ENCODE measurements at regions not wholly inside any gene's neighbourhood (a gene's known extent, or its start where the extent isn't known, plus 50 kb on each side); places are given as distances from the start of the nearest gene placed in this dataset.

- TF ChIP-seq CREBL2 (CRISPR knock-in tag; IDR thresholded peaks at IDR 0.05; ENCODE audit: borderline replicate concordance) = no peak
- TF ChIP-seq ZNF101 (CRISPR knock-in tag; IDR thresholded peaks at IDR 0.05; ENCODE audit: borderline replicate concordance, low read depth) = no peak
Observed at GRCh38 chr2:204437408-204437807, 107.9 kb upstream of the PARD3B start (continued).

- H3K4me1 ChIP-seq (ENCODE audit: insufficient read depth, low read length) = peaks cover 35% of the 10 kb centered on the region
- no peak overlapping the region for H3K9ac ChIP-seq (ENCODE audit: insufficient read depth, low read depth, low read length)
- ChIA-PET POLR2A (no interaction called here), CTCF (ENCODE audit: low intra/inter-chr PET ratio, low total read pairs) (no interaction called here)
- DNase-seq (ENCODE audit: low spot score) (peak; percentile 77), ATAC-seq (peak; percentile 86), FAIRE-seq (no peak)
- H3K27ac ChIP-seq (ENCODE audit: extremely low read length, insufficient read depth, low read length) = peak overlapping the region; percentile 53
- H3K9me3 ChIP-seq (ENCODE audit: low read length) = peaks cover 74% of the 10 kb centered on the region
- intact Hi-C loops (cut with micrococcal nuclease; ENCODE audit: unreplicated experiment) (no loop called here), in situ Hi-C loops (cut with HindIII; ENCODE audit: extremely low pct_ligation_motif_present, low pct_unique_long_range_greater_than_20kb) (no loop called here)
- no peak overlapping the region for H3K4me2 ChIP-seq (ENCODE audit: low read depth, low read length)
- H4K20me1 ChIP-seq (ENCODE audit: insufficient read depth, low read length) = no peaks in the 10 kb centered on the region
- H2AFZ ChIP-seq (ENCODE audit: low read length) = no peak overlapping the region
- WGBS (ENCODE audit: low lambda C conversion rate) = 52% methylated on average over 17 of the region's 18 CpGs
- BruUV-seq (replicated peaks) = no TSS peak
- no peaks in the 10 kb centered on the region for H3K79me2 ChIP-seq (ENCODE audit: insufficient read depth, low read length)
- no peak overlapping the region for H3K4me3 ChIP-seq (replicated peaks in 1 of 3; ENCODE audit: insufficient read depth in 1 of 3, low read depth in 2 of 3, low read length in 3 of 3)
- no peaks in the 10 kb centered on the region for H3K36me3 ChIP-seq (replicated peaks in 1 of 2; ENCODE audit: control insufficient read depth in 1 of 2, insufficient read depth in 2 of 2, low read length in 2 of 2)
- no peaks in the 10 kb centered on the region for H3K27me3 ChIP-seq (ENCODE audit: control insufficient read depth in 1 of 2, insufficient read depth in 2 of 2, low read length in 2 of 2)
- TF ChIP-seq, protein P1, sequence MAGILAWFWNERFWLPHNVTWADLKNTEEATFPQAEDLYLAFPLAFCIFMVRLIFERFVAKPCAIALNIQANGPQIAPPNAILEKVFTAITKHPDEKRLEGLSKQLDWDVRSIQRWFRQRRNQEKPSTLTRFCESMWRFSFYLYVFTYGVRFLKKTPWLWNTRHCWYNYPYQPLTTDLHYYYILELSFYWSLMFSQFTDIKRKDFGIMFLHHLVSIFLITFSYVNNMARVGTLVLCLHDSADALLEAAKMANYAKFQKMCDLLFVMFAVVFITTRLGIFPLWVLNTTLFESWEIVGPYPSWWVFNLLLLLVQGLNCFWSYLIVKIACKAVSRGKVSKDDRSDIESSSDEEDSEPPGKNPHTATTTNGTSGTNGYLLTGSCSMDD (CRISPR knock-in tag; IDR thresholded peaks at IDR 0.05) = no peak
- TF ChIP-seq FUBP1 (CRISPR knock-in tag; IDR thresholded peaks at IDR 0.05; ENCODE audit: borderline replicate concordance) = no peak
- TF ChIP-seq YEATS4 (CRISPR knock-in tag; IDR thresholded peaks at IDR 0.05; ENCODE audit: borderline replicate concordance) = no peak; the same call in 1 of the 2 replicates
- TF ChIP-seq ZFP90 (CRISPR knock-in tag; IDR thresholded peaks at IDR 0.05; ENCODE audit: borderline replicate concordance) = 0 out of 2 replicates have a peak, but pooled peaks have one; percentile 62
- TF ChIP-seq ARID2 (CRISPR knock-in tag; IDR thresholded peaks at IDR 0.05; ENCODE audit: borderline replicate concordance) = no peak
- no peak for TF ChIP-seq BORCS8-MEF2B (CRISPR knock-in tag; IDR thresholded peaks at IDR 0.05)
- no peak for TF ChIP-seq RELA (CRISPR knock-in tag; IDR thresholded peaks at IDR 0.05)
- TF ChIP-seq PHF20 (CRISPR knock-in tag; IDR thresholded peaks at IDR 0.05) = no peak
- TF ChIP-seq NFE2 (CRISPR knock-in tag; IDR thresholded peaks at IDR 0.05) = no peak
- TF ChIP-seq FOXP1 (IDR thresholded peaks at IDR 0.05) = no peak
- peak; percentile 42; the same call in 1 of the 2 replicates for TF ChIP-seq FOXP1 (CRISPR knock-in tag; IDR thresholded peaks at IDR 0.05)
- TF ChIP-seq GPN1 (CRISPR knock-in tag; IDR thresholded peaks at IDR 0.05; ENCODE audit: borderline replicate concordance) = no peak
- no peak for TF ChIP-seq ZNF230 (CRISPR knock-in tag; IDR thresholded peaks at IDR 0.05)
- peak; percentile 86 for TF ChIP-seq POGZ (CRISPR knock-in tag; IDR thresholded peaks at IDR 0.05)
Observed at GRCh38 chr2:204437815-204438756, 107.2 kb upstream of the PARD3B start.
